Tibial nerve (tissue), 4 donors: ENCODE measurements at regions not wholly inside any gene's neighbourhood (a gene's known extent, or its start where the extent isn't known, plus 50 kb on each side); places are given as distances from the start of the nearest gene placed in this dataset.
"Not testable (repeated sequence)": the region's sequence is repeated elsewhere in the genome, so short reads cannot be mapped to it uniquely, and the experiment has no call there.

Experiments used
- DNase-seq, 2 donors: peaks; one replicate each; pipeline ENCODE4 v3.0.0-alpha.2; 2019; ENCODE audit warnings: low spot score in 2 of 2
- H3K27ac ChIP-seq, 4 donors: fragments of 200-600 bp; sonication (generic) in 3 of 4; one replicate each; pipeline ENCODE4 v1.5.1; 2017 to 2019; ENCODE audit warnings: mild to moderate bottlenecking in 1 of 4
- H3K27me3 ChIP-seq, 2 donors: fragments of 200-600 bp; sonication (generic) in 1 of 2; one replicate each; pipeline versions ENCODE4 v1.5.1 to v1.6.0; 2017 to 2019
- H3K36me3 ChIP-seq, 3 donors: fragments of 200-600 bp; sonication (generic); one replicate each; pipeline ENCODE4 v1.5.1; 2018 to 2019
- H3K4me1 ChIP-seq, 4 donors: fragments of 200-600 bp; sonication (generic) in 3 of 4; one replicate each; pipeline ENCODE4 v1.5.1; 2017 to 2019
- H3K4me3 ChIP-seq, 4 donors: fragments of 200-600 bp; sonication (generic) in 3 of 4; one replicate each; pipeline ENCODE4 v1.5.1; 2017 to 2019; ENCODE audit warnings: mild to moderate bottlenecking in 1 of 4, moderate library complexity in 1 of 4
- H3K9me3 ChIP-seq, 4 donors: fragments of 200-600 bp; sonication (generic) in 3 of 4; one replicate each; pipeline ENCODE4 v1.5.1; 2017 to 2019
- EP300 ChIP-seq, 2 donors: sonication (generic); formaldehyde crosslinking; IDR thresholded peaks; one replicate each; pipeline ENCODE4 v1.6.1; 2017; ENCODE audit warnings: antibody characterized with exemption in 2 of 2, mild to moderate bottlenecking in 1 of 2
- POLR2A ChIP-seq, 2 donors: fragments of 450-650 bp; IDR thresholded peaks; one replicate each; pipeline ENCODE4 v1.6.1; 2017; ENCODE audit warnings: antibody characterized with exemption in 2 of 2, mild to moderate bottlenecking in 2 of 2, moderate library complexity in 2 of 2
- WGBS, 2 donors: methylation state at CpG; one replicate each; pipeline ENCODE4 v1.1.5; 2018; 5-methylcytosine and 5-hydroxymethylcytosine counted together
- TF ChIP-seq, protein P1 (sequence below), 5 experiments: fragments of 200-600 bp in 3 of 5; fragments of 450-650 bp in 2 of 5; sonication (generic) in 3 of 5; IDR thresholded peaks; one replicate each; pipeline ENCODE4 v1.5.1; 2016 to 2019; ENCODE audit warnings: antibody characterized with exemption in 5 of 5, mild to moderate bottlenecking in 3 of 5, moderate library complexity in 2 of 5

DNA sequence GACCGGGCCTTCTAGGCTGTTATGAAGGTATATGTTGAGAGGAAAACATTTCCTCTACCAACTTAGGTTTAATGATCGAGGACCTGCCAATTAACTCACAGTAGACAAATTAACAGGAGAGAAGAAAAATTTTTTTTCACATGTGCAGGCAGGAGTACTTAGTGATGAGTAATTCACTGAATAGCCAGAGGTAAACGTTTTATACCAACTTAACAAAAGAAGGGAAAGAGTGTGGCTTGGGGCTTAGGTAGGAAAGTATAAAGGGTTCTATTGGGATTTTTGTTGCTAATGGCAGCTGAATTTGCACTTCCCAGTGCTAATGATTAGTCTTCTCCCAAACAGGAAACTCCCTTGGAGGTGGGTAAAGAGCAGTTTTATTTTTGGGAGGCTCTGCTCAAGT, 121.6 kb upstream of the HS3ST4 start:
- peaks cover 0 to 4% (median 0%) of the 10 kb centered on the region in 4 donors for H3K9me3 ChIP-seq
- H3K4me1 ChIP-seq = no peaks in the 10 kb centered on the region
- no peak overlapping the region for H3K4me3 ChIP-seq
- H3K27me3 ChIP-seq = no peaks in the 10 kb centered on the region
- TF ChIP-seq EP300 (IDR thresholded peaks at IDR 0.05) = no peak
- no peak for TF ChIP-seq POLR2A (IDR thresholded peaks at IDR 0.05)
- TF ChIP-seq, protein P1, sequence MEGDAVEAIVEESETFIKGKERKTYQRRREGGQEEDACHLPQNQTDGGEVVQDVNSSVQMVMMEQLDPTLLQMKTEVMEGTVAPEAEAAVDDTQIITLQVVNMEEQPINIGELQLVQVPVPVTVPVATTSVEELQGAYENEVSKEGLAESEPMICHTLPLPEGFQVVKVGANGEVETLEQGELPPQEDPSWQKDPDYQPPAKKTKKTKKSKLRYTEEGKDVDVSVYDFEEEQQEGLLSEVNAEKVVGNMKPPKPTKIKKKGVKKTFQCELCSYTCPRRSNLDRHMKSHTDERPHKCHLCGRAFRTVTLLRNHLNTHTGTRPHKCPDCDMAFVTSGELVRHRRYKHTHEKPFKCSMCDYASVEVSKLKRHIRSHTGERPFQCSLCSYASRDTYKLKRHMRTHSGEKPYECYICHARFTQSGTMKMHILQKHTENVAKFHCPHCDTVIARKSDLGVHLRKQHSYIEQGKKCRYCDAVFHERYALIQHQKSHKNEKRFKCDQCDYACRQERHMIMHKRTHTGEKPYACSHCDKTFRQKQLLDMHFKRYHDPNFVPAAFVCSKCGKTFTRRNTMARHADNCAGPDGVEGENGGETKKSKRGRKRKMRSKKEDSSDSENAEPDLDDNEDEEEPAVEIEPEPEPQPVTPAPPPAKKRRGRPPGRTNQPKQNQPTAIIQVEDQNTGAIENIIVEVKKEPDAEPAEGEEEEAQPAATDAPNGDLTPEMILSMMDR (IDR thresholded peaks at IDR 0.05) = no peak
- no peaks in the 10 kb centered on the region for H3K36me3 ChIP-seq
- 73 to 75% methylated on average over 3 of the region's 3 CpGs for whole genome bisulfite sequencing, 2 donors
- H3K27ac ChIP-seq = no peak overlapping the region
- no peak for DNase-seq

DNA sequence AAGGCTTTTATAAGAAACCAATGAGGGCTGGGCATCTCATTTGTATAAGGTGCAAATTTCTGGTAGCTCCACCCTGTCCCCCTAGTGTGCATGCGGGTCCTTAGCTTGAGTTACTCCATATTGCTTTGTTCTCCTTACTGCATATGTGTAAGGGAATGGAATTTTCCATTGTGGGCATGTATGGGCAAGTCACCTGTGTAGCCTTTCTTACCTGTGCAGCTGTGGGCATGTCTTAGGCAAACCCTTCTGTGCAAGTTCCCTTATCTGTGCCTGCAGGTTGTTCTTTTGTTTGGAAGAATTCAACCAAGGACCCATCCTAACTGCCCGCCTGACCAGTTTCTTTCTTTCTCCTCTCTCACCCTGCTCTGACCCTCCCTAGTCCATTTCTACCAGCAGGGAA, 122.8 kb upstream of the HS3ST4 start:
- WGBS, 2 donors = 93 to 94% methylated on average over 2 of the region's 2 CpGs
- no peak for TF ChIP-seq EP300 (IDR thresholded peaks at IDR 0.05)
- no peak for TF ChIP-seq POLR2A (IDR thresholded peaks at IDR 0.05)
- TF ChIP-seq, protein P1 (IDR thresholded peaks at IDR 0.05) = no peak
- no peaks in the 10 kb centered on the region for H3K27me3 ChIP-seq
- peaks cover 0 to 8% (median 0%) of the 10 kb centered on the region in 4 donors for H3K9me3 ChIP-seq
- no peaks in the 10 kb centered on the region for H3K4me1 ChIP-seq
- no peak overlapping the region for H3K27ac ChIP-seq
- H3K4me3 ChIP-seq = no peak overlapping the region
- H3K36me3 ChIP-seq = no peaks in the 10 kb centered on the region
- DNase-seq = no peak

DNA sequence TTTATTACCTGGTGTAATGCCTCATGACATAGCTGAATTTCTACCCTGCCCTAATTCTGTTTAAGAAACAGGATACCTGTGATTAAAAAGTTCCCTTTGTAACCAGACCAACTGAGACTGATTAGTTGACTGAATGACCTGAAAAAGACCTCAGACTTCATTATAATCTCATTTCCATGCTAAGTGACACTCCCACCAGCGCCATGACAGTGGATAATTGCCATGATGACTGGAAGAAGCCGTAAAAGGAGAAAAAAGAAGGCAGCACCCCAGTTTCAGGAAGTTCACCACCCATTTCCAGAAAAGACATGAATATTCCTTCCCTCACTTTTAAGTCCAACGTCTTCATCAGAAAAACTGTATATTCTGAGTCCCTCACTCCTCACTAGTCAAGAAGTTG, 125.6 kb upstream of the HS3ST4 start:
- Histone ChIP-seq H3K27me3 (no peaks in the 10 kb centered on the region), H3K36me3 (no peaks in the 10 kb centered on the region), H3K4me3 (no peak overlapping the region), H3K4me1 (no peaks in the 10 kb centered on the region), H3K27ac (no peak overlapping the region), H3K9me3 (peaks cover 0 to 17% (median 0%) of the 10 kb centered on the region in 4 donors)
- TF ChIP-seq, protein P1 (IDR thresholded peaks at IDR 0.05) = no peak
- TF ChIP-seq POLR2A (IDR thresholded peaks at IDR 0.05) = no peak
- TF ChIP-seq EP300 (IDR thresholded peaks at IDR 0.05) = no peak
- DNase-seq = no peak
- 81 to 82% methylated on average over 3 of the region's 3 CpGs for WGBS, 2 donors

DNA sequence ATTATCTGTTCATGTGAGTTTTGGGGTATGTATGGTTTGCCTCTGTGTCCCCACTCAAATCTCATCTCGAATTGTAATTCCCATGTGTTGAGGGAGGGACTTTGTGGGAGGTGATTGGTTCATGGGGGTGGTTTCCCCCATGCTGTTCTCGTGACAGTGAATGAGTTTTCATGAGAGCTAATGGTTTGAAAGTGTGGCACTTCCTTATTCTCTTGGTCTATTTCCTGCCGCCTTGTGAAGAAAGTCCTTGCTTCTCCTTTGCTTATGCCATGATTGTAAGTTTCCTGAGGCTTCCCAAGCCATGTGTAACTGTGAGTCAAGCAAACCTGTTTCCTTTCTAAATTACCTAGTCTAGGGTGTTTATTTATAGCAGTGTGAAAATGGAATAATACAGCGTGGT, 128.1 kb upstream of the HS3ST4 start:
- H3K27me3 ChIP-seq = no peaks in the 10 kb centered on the region
- no peak overlapping the region for H3K27ac ChIP-seq
- H3K9me3 ChIP-seq = peaks cover 0 to 41% (median 0%) of the 10 kb centered on the region in 4 donors
- H3K36me3 ChIP-seq = no peaks in the 10 kb centered on the region
- H3K4me3 ChIP-seq = no peak overlapping the region
- H3K4me1 ChIP-seq = no peaks in the 10 kb centered on the region
- TF ChIP-seq POLR2A (IDR thresholded peaks at IDR 0.05) = no peak
- no peak for TF ChIP-seq EP300 (IDR thresholded peaks at IDR 0.05)
- TF ChIP-seq, protein P1 (IDR thresholded peaks at IDR 0.05) = no peak
- DNase-seq = no peak
- 72 to 79% methylated on average over 4 of the region's 4 CpGs for WGBS, 2 donors

DNA sequence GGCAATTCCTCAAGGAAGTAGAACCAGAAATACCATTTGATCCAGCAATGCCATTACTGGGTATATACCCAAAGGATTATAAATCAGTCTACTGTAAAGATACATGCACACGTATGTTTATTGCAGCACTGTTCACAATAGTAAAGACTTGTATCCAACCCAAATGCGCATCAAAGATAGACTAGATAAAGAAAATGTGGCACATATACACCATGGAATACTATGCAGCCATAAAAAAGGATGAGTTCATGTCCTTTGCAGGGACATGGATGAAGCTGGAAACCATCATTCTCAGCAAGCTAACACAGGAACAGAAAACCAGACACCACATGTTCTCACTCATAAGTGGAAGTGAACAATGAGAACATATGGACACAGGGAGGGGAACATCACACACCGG, 130.0 kb upstream of the HS3ST4 start:
- H3K27me3 ChIP-seq, H3K4me1 ChIP-seq, H3K27ac ChIP-seq, H3K4me3 ChIP-seq, H3K36me3 ChIP-seq, DNase-seq: not testable (repeated sequence)
- H3K9me3 ChIP-seq = peaks cover 0 to 43% (median 0%) of the 10 kb centered on the region in 4 donors
- 95 to 98% methylated on average over 3 of the region's 3 CpGs for WGBS, 2 donors

DNA sequence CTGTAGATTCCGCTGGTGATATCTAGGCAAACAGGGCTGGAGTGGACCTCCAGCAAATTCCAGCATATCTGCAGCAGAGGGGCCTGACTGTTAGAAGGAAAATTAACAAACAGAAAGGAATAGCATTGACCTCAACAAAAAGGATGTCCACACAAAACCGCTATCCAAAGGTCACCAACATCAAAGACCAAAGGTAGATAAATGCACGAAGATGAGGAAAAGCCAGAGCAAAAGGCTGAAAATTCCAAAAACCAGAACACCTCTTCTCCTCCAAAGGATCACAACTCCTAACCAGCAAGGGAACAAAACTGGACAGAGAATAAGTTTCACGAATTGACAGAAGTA, 134.8 kb upstream of the HS3ST4 start:
- not testable (repeated sequence) for H3K27ac ChIP-seq, H3K36me3 ChIP-seq, H3K4me1 ChIP-seq, H3K27me3 ChIP-seq, H3K4me3 ChIP-seq, DNase-seq
- peaks cover 0 to 38% (median 0%) of the 10 kb centered on the region in 4 donors for H3K9me3 ChIP-seq
- 81% methylated on average over 4 of the region's 4 CpGs for WGBS, 2 donors

DNA sequence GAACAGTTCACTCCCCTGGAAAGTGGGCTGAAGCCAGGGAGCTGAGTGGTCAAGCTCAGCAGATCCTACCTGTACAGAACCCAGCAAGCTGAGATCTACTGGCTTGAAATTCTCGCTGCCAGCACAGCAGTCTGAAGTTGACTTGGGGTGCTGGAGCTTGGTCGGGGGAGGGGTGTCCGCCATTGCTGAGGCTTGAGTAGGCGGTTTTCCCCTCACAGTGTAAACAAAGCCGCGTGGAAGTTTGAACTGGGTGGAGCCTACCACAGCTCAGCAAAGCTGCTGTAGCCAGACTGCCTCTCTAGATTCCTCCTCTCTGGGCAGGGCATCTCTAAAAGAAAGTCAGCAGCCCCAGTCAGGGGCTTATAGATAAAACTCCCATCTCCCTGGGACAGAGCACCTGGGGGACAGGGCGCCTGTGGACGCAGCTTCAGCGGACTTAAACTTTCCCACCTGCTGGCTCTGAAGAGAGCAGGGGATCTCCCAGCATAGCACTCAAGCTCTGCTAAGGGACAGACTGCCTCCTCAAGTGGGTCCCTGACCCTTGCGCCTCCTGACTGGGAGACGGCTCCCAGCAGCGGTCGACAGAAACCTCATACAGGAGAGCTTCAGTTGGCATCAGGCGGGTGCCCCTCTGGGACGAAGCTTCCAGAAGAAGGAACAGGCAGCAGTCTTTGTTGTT, 135.3 kb upstream of the HS3ST4 start:
- not testable (repeated sequence) for H3K27ac ChIP-seq

More for the DNA sequence above, 135.3 kb upstream of the HS3ST4 start:
- DNase-seq, H3K4me1 ChIP-seq, H3K36me3 ChIP-seq, H3K4me3 ChIP-seq, H3K27me3 ChIP-seq: not testable (repeated sequence)
- peaks cover 0 to 33% (median 0%) of the 10 kb centered on the region in 4 donors for H3K9me3 ChIP-seq
- WGBS, 2 donors = 80% methylated on average over 8 to 15 of the region's 15 CpGs
